ENCODE measurements at regions not wholly inside any gene's neighbourhood (a gene's known extent, or its start where the extent isn't known, plus 50 kb on each side); places are given as distances from the start of the nearest gene placed in this dataset.

GRCh38 chr4:131635191-131635590 is 1513.9 kb upstream of the PCDH10 start:
- no peak overlapping the region for H4K8ac ChIP-seq (ENCODE audit: low read depth in 2 of 2, low read length in 2 of 2)
- ChIA-PET CTCF (no interaction called here), POLR2A (ENCODE audit: unreplicated experiment) (no interaction called here)
- H3K79me1 ChIP-seq (ENCODE audit: low read depth in 1 of 2, low read length in 2 of 2): no peaks in the 10 kb centered on the region
- no peak overlapping the region for H4K91ac ChIP-seq (ENCODE audit: insufficient read depth, low read depth, low read length)
- H3K18ac ChIP-seq (ENCODE audit: low read depth, low read length): no peak overlapping the region
- no peak overlapping the region for H2BK5ac ChIP-seq (ENCODE audit: low read depth, low read length, poor library complexity, severe bottlenecking)
- H2BK120ac ChIP-seq (ENCODE audit: low read depth, low read length): no peak overlapping the region
- no peak overlapping the region for H3K27ac ChIP-seq (ENCODE audit: insufficient read depth, low read length)
- no peak overlapping the region for H3K4me2 ChIP-seq (ENCODE audit: low read depth, low read length)
- H4K20me1 ChIP-seq (ENCODE audit: insufficient read depth, low read length): no peaks in the 10 kb centered on the region
- H3K56ac ChIP-seq (ENCODE audit: extremely low read depth, insufficient read depth, low read length): no peak overlapping the region
- H3K9ac ChIP-seq (ENCODE audit: low read depth, low read length): no peak overlapping the region
- no peaks in the 10 kb centered on the region for H3K9me1 ChIP-seq (ENCODE audit: insufficient read depth, low read length)
- intact Hi-C loops (cut with micrococcal nuclease): no loop called here
- in situ Hi-C loops (cut with MboI; ENCODE audit: low sequenced_read_pairs): no loop called here
- no peak overlapping the region for H3K4ac ChIP-seq (ENCODE audit: low read depth, low read length)
- H2AK5ac ChIP-seq (ENCODE audit: low read depth, low read length): no peak overlapping the region
- no peaks in the 10 kb centered on the region for H3K27me3 ChIP-seq (ENCODE audit: control insufficient read depth, insufficient read depth, low read length)
- H3K4me1 ChIP-seq (ENCODE audit: control insufficient read depth, insufficient read depth, low read length): no peaks in the 10 kb centered on the region
- ATAC-seq (ENCODE audit: low read depth) (no peak), DNase-seq (no peak)
- H3K14ac ChIP-seq (replicated peaks; ENCODE audit: low read depth, low read length): no peak overlapping the region
- H4K5ac ChIP-seq (ENCODE audit: low read depth, low read length): no peak overlapping the region
- TF ChIP-seq RFX5 (IDR thresholded peaks at IDR 0.05; ENCODE audit: low read depth, low read length): no peak
- TF ChIP-seq USF2 (IDR thresholded peaks at IDR 0.05; ENCODE audit: low read depth, low read length): no peak
- TF ChIP-seq RCOR1 (IDR thresholded peaks at IDR 0.05; ENCODE audit: insufficient replicate concordance, low read length): no peak
- TF ChIP-seq MXI1 (IDR thresholded peaks at IDR 0.05; ENCODE audit: borderline replicate concordance, low read depth, low read length): no peak
- no peak for TF ChIP-seq SMC3 (IDR thresholded peaks at IDR 0.05; ENCODE audit: low read depth, low read length)
- TF ChIP-seq MAZ (IDR thresholded peaks at IDR 0.05; ENCODE audit: borderline replicate concordance, low read depth, low read length): no peak
- no peak for TF ChIP-seq CHD1 (IDR thresholded peaks at IDR 0.05; ENCODE audit: low read depth, low read length)
- no peak for TF ChIP-seq CTCF (conservative IDR thresholded peaks at IDR 0.05; ENCODE audit: low read depth, low read length)
- TF ChIP-seq NFE2L2 (IDR thresholded peaks at IDR 0.05; ENCODE audit: low read depth, low read length): no peak
- TF ChIP-seq MAFK (IDR thresholded peaks at IDR 0.05; ENCODE audit: low read depth, low read length): no peak
- no peak for TF ChIP-seq POLR2A (IDR thresholded peaks at IDR 0.05; ENCODE audit: low read depth, low read length)
- TF ChIP-seq CEBPB (IDR thresholded peaks at IDR 0.05; ENCODE audit: low read depth, low read length): no peak
- no peak for TF ChIP-seq ELK1 (IDR thresholded peaks at IDR 0.05; ENCODE audit: borderline replicate concordance, low read depth, low read length)
- no peak for TF ChIP-seq RAD21 (IDR thresholded peaks at IDR 0.05; ENCODE audit: low read length)
- no peak for TF ChIP-seq BHLHE40 (IDR thresholded peaks at IDR 0.05; ENCODE audit: low read depth, low read length)
- H2AFZ ChIP-seq (replicated peaks; ENCODE audit: low read length, poor library complexity): no peak overlapping the region
- H3K4me3 ChIP-seq (ENCODE audit: insufficient read depth, low read depth, low read length): no peak overlapping the region
- H2AK9ac ChIP-seq (replicated peaks; ENCODE audit: low read depth, low read length, poor library complexity): no peak overlapping the region
- H3K23ac ChIP-seq (ENCODE audit: low read depth, low read length): no peak overlapping the region
- H2BK15ac ChIP-seq (ENCODE audit: low read depth, low read length): no peak overlapping the region
- BruUV-seq (replicated peaks): no TSS peak
- peaks cover 9% of the 10 kb centered on the region for H3K9me3 ChIP-seq (ENCODE audit: control insufficient read depth, insufficient read depth, low read length)
- H2BK20ac ChIP-seq (ENCODE audit: low read depth, low read length): no peak overlapping the region
- dilution Hi-C loops (cut with HindIII; ENCODE audit: low sequenced_read_pairs, unreplicated experiment): no loop called here
- H3K36me3 ChIP-seq (ENCODE audit: control insufficient read depth, insufficient read depth, low read length): no peaks in the 10 kb centered on the region

All from IMR-90 (cell line).